ENCODE measurements at regions not wholly inside any gene's neighbourhood (a gene's known extent, or its start where the extent isn't known, plus 50 kb on each side); places are given as distances from the start of the nearest gene placed in this dataset.
A peak's percentile ranks its signal among the peaks of the same experiment; 100 is the strongest.

- DNase-seq (ENCODE audit: low read depth in 4 of 4, low spot score in 3 of 4), result no peak
These were observed 87.9 kb downstream of the RHOU start for GRCh38 chr1:228823200-228823599.

GRCh38 chr1:228824366-228824765 lies 89.1 kb downstream of the RHOU start:
- no peak for DNase-seq (ENCODE audit: low read depth in 4 of 4, low spot score in 3 of 4)

- DNase-seq (ENCODE audit: low read depth in 4 of 4, low spot score in 3 of 4), result no peak
These were observed 89.8 kb downstream of the RHOU start for GRCh38 chr1:228825041-228825440.

GRCh38 chr1:228825840-228826484 lies 90.7 kb downstream of the RHOU start:
- no peak for DNase-seq (ENCODE audit: low read depth in 4 of 4, low spot score in 3 of 4)

- no peak for DNase-seq (ENCODE audit: low read depth in 4 of 4, low spot score in 3 of 4)
These were observed 91.7 kb downstream of the RHOU start for GRCh38 chr1:228827019-228827418.

- no peak for DNase-seq (ENCODE audit: low read depth in 4 of 4, low spot score in 3 of 4)
These were observed 92.9 kb downstream of the RHOU start for GRCh38 chr1:228828151-228828550.

- DNase-seq (ENCODE audit: low read depth in 4 of 4, low spot score in 3 of 4), result no peak
These were observed 95.1 kb downstream of the RHOU start for GRCh38 chr1:228830185-228830953.

- no peak for DNase-seq (ENCODE audit: low read depth in 4 of 4, low spot score in 3 of 4)
These were observed 95.7 kb downstream of the RHOU start for GRCh38 chr1:228830954-228831481.

GRCh38 chr1:228833911-228834688 lies 98.8 kb downstream of the RHOU start:
- DNase-seq (ENCODE audit: low read depth in 4 of 4, low spot score in 3 of 4), result no peak

GRCh38 chr1:228835456-228835855 lies 100.2 kb downstream of the RHOU start:
- no peak for DNase-seq (ENCODE audit: low read depth in 4 of 4, low spot score in 3 of 4)

GRCh38 chr1:228835911-228836310 lies 100.6 kb downstream of the RHOU start:
- no peak for DNase-seq (ENCODE audit: low read depth in 4 of 4, low spot score in 3 of 4)

- DNase-seq (ENCODE audit: low read depth in 4 of 4, low spot score in 3 of 4), result no peak
These were observed 101.1 kb downstream of the RHOU start for GRCh38 chr1:228836427-228836826.

- no peak for DNase-seq (ENCODE audit: low read depth in 4 of 4, low spot score in 3 of 4)
These were observed 101.8 kb downstream of the RHOU start for GRCh38 chr1:228837032-228837431.

- peak in 2 of 4 donors; percentile 36 to 52 for DNase-seq (ENCODE audit: low read depth in 4 of 4, low spot score in 3 of 4)
These were observed 102.8 kb downstream of the RHOU start for GRCh38 chr1:228837817-228838716.

- DNase-seq (ENCODE audit: low read depth in 4 of 4, low spot score in 3 of 4), result no peak
These were observed 103.6 kb downstream of the RHOU start for GRCh38 chr1:228838717-228839500.

GRCh38 chr1:228839656-228840055 lies 104.4 kb downstream of the RHOU start:
- no peak for DNase-seq (ENCODE audit: low read depth in 4 of 4, low spot score in 3 of 4)

- DNase-seq (ENCODE audit: low read depth in 4 of 4, low spot score in 3 of 4), result no peak
These were observed 106.4 kb downstream of the RHOU start for GRCh38 chr1:228841632-228842031.

GRCh38 chr1:228842094-228842775 lies 107.0 kb downstream of the RHOU start:
- DNase-seq (ENCODE audit: low read depth in 4 of 4, low spot score in 3 of 4), result no peak

- no peak for DNase-seq (ENCODE audit: low read depth in 4 of 4, low spot score in 3 of 4)
These were observed 109.8 kb downstream of the RHOU start for GRCh38 chr1:228845101-228845500.

Measured in right renal pelvis (tissue), 4 donors.